Urinary bladder (tissue), 3 donors: ENCODE measurements at regions not wholly inside any gene's neighbourhood (a gene's known extent, or its start where the extent isn't known, plus 50 kb on each side); places are given as distances from the start of the nearest gene placed in this dataset.

Experiments used
- DNase-seq: peaks from one replicate; pipeline ENCODE4 v3.0.0-alpha.2; 2015; ENCODE audit errors: extremely low spot score
- H3K27ac ChIP-seq: one replicate; pipeline ENCODE4 v1.5.1; 2013; ENCODE audit warnings: low read depth, mild to moderate bottlenecking, moderate library complexity
- H3K36me3 ChIP-seq: one replicate; pipeline ENCODE4 v1.6.1; 2013; ENCODE audit warnings: mild to moderate bottlenecking, moderate library complexity; ENCODE audit not compliant: insufficient read depth
- H3K4me1 ChIP-seq: one replicate; pipeline ENCODE4 v1.6.1; 2013; ENCODE audit warnings: mild to moderate bottlenecking, moderate library complexity; ENCODE audit not compliant: insufficient read depth
- H3K4me3 ChIP-seq: one replicate; pipeline ENCODE4 v1.5.1; 2013; ENCODE audit warnings: low read depth, low read length
- WGBS: extraction: QIAGEN DNeasy Blood & Tissue Kit; methylation state at CpG from one replicate; pipeline ENCODE4 v1.1.7; 2013; 5-methylcytosine and 5-hydroxymethylcytosine counted together
- donor health status: healthy with polysubstance abuse.
- donor health status: healthy.

GRCh38 chr11:41845066-41845465, 385.6 kb upstream of the LRRC4C start:
- no peaks in the 10 kb centered on the region for H3K36me3 ChIP-seq
- WGBS, result 62% methylated on average over 3 of the region's 3 CpGs
- no peak for DNase-seq
- H3K27ac ChIP-seq, result no peak overlapping the region
- H3K4me3 ChIP-seq, result no peak overlapping the region
- H3K4me1 ChIP-seq, result no peaks in the 10 kb centered on the region

- no peak for DNase-seq
- H3K36me3 ChIP-seq, result no peaks in the 10 kb centered on the region
- 17% methylated on average over 3 of the region's 3 CpGs for WGBS
- H3K4me3 ChIP-seq, result no peak overlapping the region
- no peaks in the 10 kb centered on the region for H3K4me1 ChIP-seq
- H3K27ac ChIP-seq, result no peak overlapping the region
These were observed 388.9 kb upstream of the LRRC4C start for GRCh38 chr11:41848349-41848748.

DNA sequence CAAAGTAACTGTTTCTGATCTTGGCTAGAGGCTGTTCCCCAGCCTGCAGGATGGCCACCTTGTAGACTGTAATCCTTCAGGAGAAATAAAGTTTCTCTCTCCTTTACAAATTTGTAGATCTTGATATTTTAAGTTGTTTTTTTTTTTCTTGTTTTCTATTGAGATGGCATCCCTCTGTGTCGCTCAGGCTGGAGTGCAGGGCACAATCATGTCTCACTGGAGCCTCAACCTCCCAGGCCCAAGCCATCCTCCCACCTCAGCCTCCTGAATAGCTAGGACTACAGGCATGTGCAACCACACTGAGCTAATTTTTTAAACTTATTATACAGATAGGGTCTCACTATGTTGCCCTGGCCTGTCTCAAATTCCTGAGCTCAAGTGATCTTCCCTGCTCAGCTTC, 389.8 kb upstream of the LRRC4C start:
- Histone ChIP-seq H3K4me3 (no peak overlapping the region), H3K4me1 (no peaks in the 10 kb centered on the region), H3K27ac (no peak overlapping the region), H3K36me3 (no peaks in the 10 kb centered on the region)
- DNase-seq, result no peak
- WGBS, result 85% methylated on average over 1 of the region's 1 CpG

- H3K36me3 ChIP-seq, result no peaks in the 10 kb centered on the region
- no peaks in the 10 kb centered on the region for H3K4me1 ChIP-seq
- H3K27ac ChIP-seq, result no peak overlapping the region
- H3K4me3 ChIP-seq, result no peak overlapping the region
- no peak for DNase-seq
These were observed 392.3 kb upstream of the LRRC4C start for GRCh38 chr11:41851743-41852142.

DNA sequence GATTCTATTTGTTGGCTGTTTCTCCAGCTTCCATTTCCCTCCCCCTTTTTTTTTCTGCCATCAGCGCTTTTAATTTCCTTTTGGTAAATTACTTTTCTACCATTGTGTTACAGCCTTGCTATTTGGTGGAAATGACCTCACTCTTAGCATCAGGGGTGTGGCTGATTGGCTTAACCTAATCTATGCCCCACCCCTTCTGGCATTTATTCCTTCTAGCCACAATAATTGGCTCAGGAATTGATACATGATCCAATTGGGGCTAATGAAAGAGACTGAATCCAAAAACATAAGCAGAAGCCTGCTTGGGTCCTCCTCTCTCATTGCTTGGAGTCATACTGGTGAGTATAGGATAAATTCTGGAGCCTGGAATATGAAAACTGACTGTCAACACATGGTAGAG, 402.4 kb upstream of the LRRC4C start:
- no peak overlapping the region for H3K27ac ChIP-seq
- H3K4me1 ChIP-seq, result no peaks in the 10 kb centered on the region
- no peak for DNase-seq
- WGBS, result 96% methylated on average over 1 of the region's 1 CpG
- H3K36me3 ChIP-seq, result no peaks in the 10 kb centered on the region
- H3K4me3 ChIP-seq, result no peak overlapping the region

GRCh38 chr11:41866525-41866924, 407.1 kb upstream of the LRRC4C start:
- H3K27ac ChIP-seq, result no peak overlapping the region
- H3K4me3 ChIP-seq, result no peak overlapping the region
- no peaks in the 10 kb centered on the region for H3K4me1 ChIP-seq
- DNase-seq, result no peak
- H3K36me3 ChIP-seq, result no peaks in the 10 kb centered on the region

GRCh38 chr11:41868606-41869005, 409.2 kb upstream of the LRRC4C start:
- no peaks in the 10 kb centered on the region for H3K4me1 ChIP-seq
- no peak overlapping the region for H3K27ac ChIP-seq
- H3K36me3 ChIP-seq, result no peaks in the 10 kb centered on the region
- H3K4me3 ChIP-seq, result no peak overlapping the region
- no peak for DNase-seq
- 78% methylated on average over 4 of the region's 4 CpGs for WGBS

DNA sequence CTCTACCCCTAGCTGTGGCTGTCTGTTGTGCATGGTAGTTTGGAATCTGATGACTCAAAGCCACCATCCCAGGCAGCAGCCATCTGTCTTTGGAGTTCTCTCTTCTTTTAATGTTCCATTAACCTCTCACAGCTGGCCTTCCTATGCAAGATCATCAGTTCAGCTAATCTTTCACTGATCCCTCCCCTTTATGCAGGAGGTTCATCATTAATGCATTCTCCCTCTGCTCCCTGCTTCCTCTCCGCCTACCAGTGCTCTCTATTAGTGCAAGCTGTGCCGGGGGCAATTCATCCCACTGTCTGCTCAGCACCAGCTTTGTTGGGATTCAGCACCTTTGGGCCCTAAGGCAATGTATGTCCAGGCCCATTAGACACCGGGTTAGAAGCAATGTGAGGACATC, 413.0 kb upstream of the LRRC4C start:
- WGBS, result 78% methylated on average over 3 of the region's 3 CpGs
- Histone ChIP-seq H3K27ac (no peak overlapping the region), H3K4me1 (no peaks in the 10 kb centered on the region), H3K36me3 (no peaks in the 10 kb centered on the region), H3K4me3 (no peak overlapping the region)
- no peak for DNase-seq

DNA sequence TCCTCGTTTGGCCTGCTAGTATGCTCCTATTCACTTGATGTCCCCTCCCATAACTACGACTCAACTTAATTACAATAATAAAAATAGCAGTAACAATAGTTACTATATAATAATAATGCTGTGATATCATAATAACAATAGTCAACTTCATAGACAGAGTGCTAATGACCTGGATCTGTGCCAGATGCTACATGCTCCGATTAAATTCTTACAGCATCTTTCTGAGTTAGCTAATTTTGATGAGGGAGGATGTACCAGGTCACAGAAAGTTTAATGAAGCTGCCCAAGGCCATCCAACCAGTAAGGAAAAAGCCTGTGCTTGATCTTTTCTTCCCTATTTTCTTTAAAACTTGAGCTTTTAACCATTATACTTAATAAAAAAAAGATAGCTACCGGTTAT, 413.4 kb upstream of the LRRC4C start:
- Histone ChIP-seq H3K4me1 (no peaks in the 10 kb centered on the region), H3K27ac (no peak overlapping the region), H3K36me3 (no peaks in the 10 kb centered on the region), H3K4me3 (no peak overlapping the region)
- no peak for DNase-seq
- WGBS, result 87% methylated on average over 4 of the region's 4 CpGs

GRCh38 chr11:41878095-41878494, 418.6 kb upstream of the LRRC4C start:
- DNase-seq, result no peak
- H3K36me3 ChIP-seq, result no peaks in the 10 kb centered on the region
- no peak overlapping the region for H3K27ac ChIP-seq
- H3K4me3 ChIP-seq, result no peak overlapping the region
- WGBS, result 87% methylated on average over 2 of the region's 2 CpGs
- H3K4me1 ChIP-seq, result no peaks in the 10 kb centered on the region

- Histone ChIP-seq H3K4me3 (no peak overlapping the region), H3K36me3 (no peaks in the 10 kb centered on the region), H3K4me1 (no peaks in the 10 kb centered on the region), H3K27ac (no peak overlapping the region)
- no peak for DNase-seq
These were observed 419.8 kb upstream of the LRRC4C start for GRCh38 chr11:41879214-41879613.

GRCh38 chr11:41895081-41895480, 435.6 kb upstream of the LRRC4C start:
- H3K27ac ChIP-seq, result no peak overlapping the region
- H3K4me3 ChIP-seq, result no peak overlapping the region
- no peaks in the 10 kb centered on the region for H3K4me1 ChIP-seq
- H3K36me3 ChIP-seq, result no peaks in the 10 kb centered on the region
- DNase-seq, result no peak

DNA sequence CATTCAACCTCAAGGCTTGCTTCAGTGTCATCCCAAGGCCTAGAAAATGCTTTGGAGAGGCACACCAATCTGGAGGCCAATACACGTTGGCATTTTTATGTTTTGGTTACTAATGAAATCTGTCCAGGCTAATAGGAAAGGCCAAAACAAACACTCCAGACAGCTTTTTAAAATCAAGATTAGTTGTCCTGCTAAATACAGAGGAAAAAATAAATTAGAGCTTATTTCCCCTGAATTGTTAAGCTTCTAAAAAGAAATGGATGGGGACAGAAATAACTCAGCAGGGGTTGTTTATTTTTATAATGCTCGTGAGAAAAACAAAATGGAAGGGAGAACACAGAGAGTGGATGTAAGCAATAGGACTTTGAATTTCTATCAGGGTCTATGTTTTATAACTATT, 438.5 kb upstream of the LRRC4C start:
- DNase-seq, result no peak
- H3K4me1 ChIP-seq, result no peaks in the 10 kb centered on the region
- H3K4me3 ChIP-seq, result no peak overlapping the region
- H3K36me3 ChIP-seq, result no peaks in the 10 kb centered on the region
- H3K27ac ChIP-seq, result no peak overlapping the region
- 47% methylated on average over 2 of the region's 2 CpGs for WGBS

- Histone ChIP-seq H3K36me3 (no peaks in the 10 kb centered on the region), H3K27ac (no peak overlapping the region), H3K4me1 (no peaks in the 10 kb centered on the region), H3K4me3 (no peak overlapping the region)
- DNase-seq, result no peak
- WGBS, result 81% methylated on average over 5 of the region's 5 CpGs
These were observed 458.4 kb upstream of the LRRC4C start for GRCh38 chr11:41917900-41918299.

- Histone ChIP-seq H3K36me3 (no peaks in the 10 kb centered on the region), H3K4me3 (no peak overlapping the region), H3K27ac (no peak overlapping the region), H3K4me1 (no peaks in the 10 kb centered on the region)
- no peak for DNase-seq
- 59% methylated on average over 2 of the region's 2 CpGs for WGBS
These were observed 460.9 kb upstream of the LRRC4C start for GRCh38 chr11:41920374-41920773.
